ENCODE measurements at regions not wholly inside any gene's neighbourhood (a gene's known extent, or its start where the extent isn't known, plus 50 kb on each side); places are given as distances from the start of the nearest gene placed in this dataset.

DNA sequence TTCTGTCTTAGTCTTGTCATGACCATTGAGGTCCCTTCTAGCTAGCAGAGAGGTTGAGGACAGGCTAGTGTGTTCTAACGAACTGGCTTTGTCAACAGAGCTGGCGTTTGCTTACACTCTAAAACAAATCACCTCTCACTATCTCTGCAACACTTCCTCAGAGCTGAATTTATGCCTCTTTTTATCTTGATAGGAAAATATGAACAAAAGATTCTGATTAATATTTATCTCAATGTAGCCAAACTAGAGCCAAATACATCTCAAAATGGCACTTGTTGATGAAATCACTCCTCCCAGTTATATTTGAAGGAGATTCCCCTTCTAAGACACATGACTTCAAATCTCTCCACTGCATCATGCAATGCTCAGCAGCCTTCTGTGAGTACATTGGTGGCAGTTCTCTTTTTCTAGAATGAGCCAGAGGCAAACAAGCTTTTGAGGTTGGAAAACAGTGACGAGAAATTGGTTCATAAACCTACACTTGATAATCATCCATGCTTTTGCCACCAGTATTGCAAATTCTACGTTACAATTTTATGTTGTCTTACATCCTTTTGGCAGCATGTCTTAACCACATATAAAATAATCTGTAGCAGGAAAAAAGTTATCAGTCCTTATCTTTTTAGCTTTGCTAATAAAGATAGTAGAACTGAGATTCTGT, 615.7 kb upstream of the CITED2 start:
- no peak for TF ChIP-seq POLR2A (IDR thresholded peaks at IDR 0.05)
- TF ChIP-seq, protein P1, sequence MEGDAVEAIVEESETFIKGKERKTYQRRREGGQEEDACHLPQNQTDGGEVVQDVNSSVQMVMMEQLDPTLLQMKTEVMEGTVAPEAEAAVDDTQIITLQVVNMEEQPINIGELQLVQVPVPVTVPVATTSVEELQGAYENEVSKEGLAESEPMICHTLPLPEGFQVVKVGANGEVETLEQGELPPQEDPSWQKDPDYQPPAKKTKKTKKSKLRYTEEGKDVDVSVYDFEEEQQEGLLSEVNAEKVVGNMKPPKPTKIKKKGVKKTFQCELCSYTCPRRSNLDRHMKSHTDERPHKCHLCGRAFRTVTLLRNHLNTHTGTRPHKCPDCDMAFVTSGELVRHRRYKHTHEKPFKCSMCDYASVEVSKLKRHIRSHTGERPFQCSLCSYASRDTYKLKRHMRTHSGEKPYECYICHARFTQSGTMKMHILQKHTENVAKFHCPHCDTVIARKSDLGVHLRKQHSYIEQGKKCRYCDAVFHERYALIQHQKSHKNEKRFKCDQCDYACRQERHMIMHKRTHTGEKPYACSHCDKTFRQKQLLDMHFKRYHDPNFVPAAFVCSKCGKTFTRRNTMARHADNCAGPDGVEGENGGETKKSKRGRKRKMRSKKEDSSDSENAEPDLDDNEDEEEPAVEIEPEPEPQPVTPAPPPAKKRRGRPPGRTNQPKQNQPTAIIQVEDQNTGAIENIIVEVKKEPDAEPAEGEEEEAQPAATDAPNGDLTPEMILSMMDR (IDR thresholded peaks at IDR 0.05), result no peak

Measured in heart left ventricle (tissue), 13 donors.